ENCODE measurements at regions not wholly inside any gene's neighbourhood (a gene's known extent, or its start where the extent isn't known, plus 50 kb on each side); places are given as distances from the start of the nearest gene placed in this dataset.

DNA sequence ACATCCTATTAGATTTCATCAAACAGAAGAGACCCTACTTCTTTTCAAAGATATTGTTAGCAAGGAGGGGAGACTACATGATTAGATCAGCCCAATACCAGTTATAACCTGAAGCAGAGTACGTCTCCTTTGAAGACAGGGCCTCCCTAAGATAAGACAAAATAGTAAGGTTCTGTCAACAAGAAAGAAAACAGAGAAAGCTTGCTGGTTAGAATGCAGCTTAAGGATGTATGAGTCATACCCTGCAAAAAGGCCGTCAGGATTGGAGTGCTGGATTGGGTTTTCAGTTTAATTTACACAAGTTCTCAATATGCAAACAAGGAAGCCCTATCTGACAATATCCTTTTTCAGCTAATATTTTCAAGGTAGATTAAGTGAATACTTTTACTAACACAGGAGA, 1581.2 kb upstream of the WWC1 start:
- TF ChIP-seq GATA2 (IDR thresholded peaks at IDR 0.05; ENCODE audit: insufficient read depth, insufficient read length, low read depth, low read length) (no peak), MYC (IDR thresholded peaks at IDR 0.05; ENCODE audit: low read depth, low read length) (no peak), FOS (IDR thresholded peaks at IDR 0.05; ENCODE audit: borderline replicate concordance, insufficient read depth, low read length) (no peak), JUN (IDR thresholded peaks at IDR 0.05; ENCODE audit: borderline replicate concordance, insufficient read depth, insufficient read length, low read depth) (no peak), POLR2A (IDR thresholded peaks at IDR 0.05; ENCODE audit: low read depth, low read length) (no peak), POLR2AphosphoS5 (IDR thresholded peaks at IDR 0.05; ENCODE audit: insufficient read depth, low read depth, low read length) (no peak), EZH2 (IDR thresholded peaks at IDR 0.05; ENCODE audit: borderline replicate concordance, low read depth, low read length, severe bottlenecking) (no peak)
- TF ChIP-seq, protein P1, sequence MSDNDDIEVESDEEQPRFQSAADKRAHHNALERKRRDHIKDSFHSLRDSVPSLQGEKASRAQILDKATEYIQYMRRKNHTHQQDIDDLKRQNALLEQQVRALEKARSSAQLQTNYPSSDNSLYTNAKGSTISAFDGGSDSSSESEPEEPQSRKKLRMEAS (IDR thresholded peaks at IDR 0.05; ENCODE audit: insufficient read depth, insufficient read length), result no peak
- TF ChIP-seq, protein P2, sequence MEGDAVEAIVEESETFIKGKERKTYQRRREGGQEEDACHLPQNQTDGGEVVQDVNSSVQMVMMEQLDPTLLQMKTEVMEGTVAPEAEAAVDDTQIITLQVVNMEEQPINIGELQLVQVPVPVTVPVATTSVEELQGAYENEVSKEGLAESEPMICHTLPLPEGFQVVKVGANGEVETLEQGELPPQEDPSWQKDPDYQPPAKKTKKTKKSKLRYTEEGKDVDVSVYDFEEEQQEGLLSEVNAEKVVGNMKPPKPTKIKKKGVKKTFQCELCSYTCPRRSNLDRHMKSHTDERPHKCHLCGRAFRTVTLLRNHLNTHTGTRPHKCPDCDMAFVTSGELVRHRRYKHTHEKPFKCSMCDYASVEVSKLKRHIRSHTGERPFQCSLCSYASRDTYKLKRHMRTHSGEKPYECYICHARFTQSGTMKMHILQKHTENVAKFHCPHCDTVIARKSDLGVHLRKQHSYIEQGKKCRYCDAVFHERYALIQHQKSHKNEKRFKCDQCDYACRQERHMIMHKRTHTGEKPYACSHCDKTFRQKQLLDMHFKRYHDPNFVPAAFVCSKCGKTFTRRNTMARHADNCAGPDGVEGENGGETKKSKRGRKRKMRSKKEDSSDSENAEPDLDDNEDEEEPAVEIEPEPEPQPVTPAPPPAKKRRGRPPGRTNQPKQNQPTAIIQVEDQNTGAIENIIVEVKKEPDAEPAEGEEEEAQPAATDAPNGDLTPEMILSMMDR (IDR thresholded peaks at IDR 0.05; ENCODE audit: extremely low read depth in 1 of 2, insufficient read depth in 1 of 2, low read depth in 1 of 2, low read length in 2 of 2), result no peak
- intact Hi-C loops (cut with micrococcal nuclease) (no loop called here), dilution Hi-C loops (cut with MboI; ENCODE audit: extremely low pct_ligation_motif_present, low sequenced_read_pairs) (no loop called here)
- CTCF ChIA-PET, result no interaction called here
- H3K9me1 ChIP-seq (replicated peaks; ENCODE audit: control insufficient read depth, extremely low read depth, insufficient read depth, low read length), result no peaks in the 10 kb centered on the region
- no peaks in the 10 kb centered on the region for H3K4me1 ChIP-seq (ENCODE audit: control insufficient read depth, extremely low read depth, insufficient read depth, low read length)
- no peaks in the 10 kb centered on the region for H3K36me3 ChIP-seq (ENCODE audit: control insufficient read depth in 2 of 2, extremely low read depth in 1 of 2, insufficient read depth in 2 of 2, low read length in 2 of 2)
- no peak overlapping the region for H3K27ac ChIP-seq (ENCODE audit: insufficient read depth, low read depth, low read length)
- POLR2A ChIA-PET, result no interaction called here
- peaks cover 7% of the 10 kb centered on the region for H3K9me3 ChIP-seq (replicated peaks; ENCODE audit: control insufficient read depth, insufficient read depth, low read length)
- H3K27me3 ChIP-seq (ENCODE audit: control insufficient read depth in 2 of 2, insufficient read depth in 2 of 2, low read length in 2 of 2), result no peaks in the 10 kb centered on the region
- FAIRE-seq (no peak), DNase-seq (ENCODE audit: low read depth, low spot score) (no peak)
- no TSS peak for BruUV-seq (replicated peaks)
- H3K4me3 ChIP-seq (replicated peaks in 1 of 3; ENCODE audit: insufficient read depth in 1 of 3, low read depth in 1 of 3, low read length in 3 of 3), result no peak overlapping the region
- H3K4me2 ChIP-seq (ENCODE audit: insufficient read depth, low read length), result no peak overlapping the region
- no peak overlapping the region for H3K9ac ChIP-seq (replicated peaks; ENCODE audit: extremely low read depth, insufficient read depth, low read length)
- H2AFZ ChIP-seq (ENCODE audit: low read depth, low read length), result no peak overlapping the region
- H3K79me2 ChIP-seq (ENCODE audit: control insufficient read depth, insufficient read depth, low read length), result no peaks in the 10 kb centered on the region
- H4K20me1 ChIP-seq (replicated peaks; ENCODE audit: control insufficient read depth, extremely low read depth, insufficient read depth, low read length), result no peaks in the 10 kb centered on the region

Data from endothelial cell of umbilical vein (primary cell).